HCT116 (cell line): ENCODE measurements at regions not wholly inside any gene's neighbourhood (a gene's known extent, or its start where the extent isn't known, plus 50 kb on each side); places are given as distances from the start of the nearest gene placed in this dataset.

Experiments
- ATAC-seq: fragments of 200-7000 bp; cut with Tn5 transposase; 2 replicates; pipeline ENCODE4 v1.9.1; 2020; ENCODE audit warnings: mild to moderate bottlenecking, moderate library complexity
- BruUV-seq: library from RNA; stranded (reverse); fragments of 400-500 nt; replicated peaks from 2 replicates; lab custom pipeline; 2021; lab: Mats Ljungman, UMichigan
- CTCF ChIA-PET: fragments of 300-600 bp; sonication (Branson Sonifier 250); formaldehyde crosslinking; loops from one replicate; lab custom pipeline; 2021; ENCODE audit warnings: antibody characterized with exemption; lab: Charles Lee
- POLR2A ChIA-PET: fragments of 300-600, 350-600 bp; sonication (Branson Sonifier 250); formaldehyde crosslinking; loops from one replicate; lab custom pipeline; 2021; ENCODE audit warnings: antibody characterized with exemption; lab: Charles Lee
- RAD21 ChIA-PET, 2 experiments: fragments of 300-600 bp; sonication (Branson Sonifier 250); formaldehyde crosslinking; loops; one replicate each; lab custom pipeline; 2023; ENCODE audit warnings: low total read pairs in 2 of 2; ENCODE audit not compliant: uncharacterized antibody in 2 of 2, unreplicated experiment in 2 of 2, low non-redundant PET in 1 of 2; lab: Charles Lee
- DNase-seq: peaks from one replicate; pipeline ENCODE4 v3.0.0-alpha.2; 2010; ENCODE audit warnings: low read depth, low spot score
- H2AFZ ChIP-seq: fragments of 200-600 bp; shearing (Covaris generic), sonication (generic); 2 replicates; pipeline ENCODE4 v1.6.1; 2017; ENCODE audit warnings: low read depth, mixed run types, mixed read lengths, antibody characterized with exemption, low read length; ENCODE audit not compliant: poor library complexity, severe bottlenecking
- H3K27ac ChIP-seq: 2 replicates; pipeline ENCODE4 v1.5.1; 2012; ENCODE audit warnings: low read depth, low read length
- H3K27me3 ChIP-seq: fragments of 200-600 bp; sonication (generic); 2 replicates; pipeline ENCODE4 v1.6.1; 2016; ENCODE audit warnings: mixed run types, low read length, mixed read lengths; ENCODE audit not compliant: insufficient read depth
- H3K36me3 ChIP-seq, 2 experiments: fragments of 200-500 bp in 1 of 2; fragments of 200-600 bp in 1 of 2; sonication (Bioruptor generic) in 1 of 2; sonication (generic) in 1 of 2; 2 replicates each; pipeline versions ENCODE4 v1.5.1 to v1.6.1; 2014 to 2016; ENCODE audit warnings: low read length in 2 of 2, inconsistent platforms in 1 of 2, mixed read lengths in 1 of 2, mixed run types in 1 of 2; ENCODE audit not compliant: insufficient read depth in 2 of 2, control insufficient read depth in 1 of 2
- H3K4me1 ChIP-seq, 2 experiments: fragments of 200-600 bp in 1 of 2; sonication (generic) in 1 of 2; 2 replicates each; pipeline versions ENCODE4 v1.5.1 to v1.6.1; 2012 to 2017; ENCODE audit warnings: low read length in 2 of 2, inconsistent platforms in 1 of 2, mild to moderate bottlenecking in 1 of 2, mixed read lengths in 1 of 2, mixed run types in 1 of 2, moderate library complexity in 1 of 2; ENCODE audit not compliant: insufficient read depth in 2 of 2, control insufficient read depth in 1 of 2
- H3K4me2 ChIP-seq: fragments of 200-600 bp; sonication (generic); 2 replicates; pipeline ENCODE4 v1.6.1; 2017; ENCODE audit warnings: mixed run types, low read length, mixed read lengths
- H3K4me3 ChIP-seq, 2 experiments: fragments of 200-600 bp in 1 of 2; sonication (generic) in 1 of 2; replicated peaks in 1 of 2; 2 replicates each; pipeline ENCODE4 v1.5.1; 2011 to 2016; ENCODE audit warnings: low read length in 2 of 2, control low read depth in 1 of 2, low read depth in 1 of 2, mild to moderate bottlenecking in 1 of 2, mixed read lengths in 1 of 2, mixed run types in 1 of 2
- H3K79me2 ChIP-seq: fragments of 200-600 bp; sonication (generic); 2 replicates; pipeline ENCODE4 v1.6.1; 2017; ENCODE audit warnings: mild to moderate bottlenecking, mixed run types, low read length, moderate library complexity, mixed read lengths; ENCODE audit not compliant: insufficient read depth
- H3K9ac ChIP-seq: fragments of 200-600 bp; sonication (generic); 2 replicates; pipeline ENCODE4 v1.6.1; 2016; ENCODE audit warnings: low read length, mixed read lengths
- H3K9me2 ChIP-seq: fragments of 200-600 bp; sonication (generic), shearing (Covaris generic); 2 replicates; pipeline ENCODE4 v1.6.1; 2017; ENCODE audit warnings: mixed run types, mild to moderate bottlenecking, moderate library complexity; ENCODE audit not compliant: insufficient read depth
- H3K9me3 ChIP-seq, 2 experiments: fragments of 200-500 bp in 1 of 2; fragments of 200-600 bp in 1 of 2; sonication (Bioruptor generic) in 1 of 2; sonication (generic) in 1 of 2; 2 replicates each; pipeline ENCODE4 v1.6.1; 2014 to 2017; ENCODE audit warnings: low read length in 2 of 2, mixed read lengths in 2 of 2, inconsistent platforms in 1 of 2, low read depth in 1 of 2, mild to moderate bottlenecking in 1 of 2, mixed run types in 1 of 2, moderate library complexity in 1 of 2; ENCODE audit not compliant: control insufficient read depth in 1 of 2, insufficient read depth in 1 of 2
- H4K20me1 ChIP-seq: fragments of 200-600 bp; sonication (generic), shearing (Covaris generic); 2 replicates; pipeline ENCODE4 v1.6.1; 2017; ENCODE audit warnings: mixed run types, mild to moderate bottlenecking, moderate library complexity; ENCODE audit not compliant: insufficient read depth
- ATF3 ChIP-seq: IDR thresholded peaks from 2 replicates; pipeline ENCODE4 v1.6.1; 2012
- CBX3 ChIP-seq: IDR thresholded peaks from 2 replicates; pipeline ENCODE4 v1.6.1; 2012; ENCODE audit warnings: low read depth
- CEBPB ChIP-seq: IDR thresholded peaks from 2 replicates; pipeline ENCODE4 v1.6.1; 2012; ENCODE audit warnings: low read depth
- CTCF ChIP-seq, 3 experiments: fragments of 200-600 bp in 1 of 3; sonication (generic) in 1 of 3; IDR thresholded peaks in 2 of 3; conservative IDR thresholded peaks in 1 of 3; 2 replicates each; pipeline ENCODE4 v1.5.1; 2012 to 2017; ENCODE audit warnings: low read depth in 2 of 3, low read length in 2 of 3, antibody characterized with exemption in 1 of 3, borderline replicate concordance in 1 of 3, control low read depth in 1 of 3, mild to moderate bottlenecking in 1 of 3, mixed read lengths in 1 of 3, mixed run types in 1 of 3, moderate library complexity in 1 of 3; ENCODE audit not compliant: insufficient read depth in 1 of 3
- ELF1 ChIP-seq: IDR thresholded peaks from 2 replicates; pipeline ENCODE4 v1.6.1; 2012; ENCODE audit warnings: low read depth, borderline replicate concordance
- EZH2 ChIP-seq: fragments of 200-600 bp; sonication (generic); IDR thresholded peaks from 2 replicates; pipeline ENCODE4 v1.6.1; 2017; ENCODE audit warnings: antibody characterized with exemption, mixed run types
- FOSL1 ChIP-seq: IDR thresholded peaks from 2 replicates; pipeline ENCODE4 v1.6.1; 2012; ENCODE audit warnings: low read depth
- JUND ChIP-seq: IDR thresholded peaks from 2 replicates; pipeline ENCODE4 v1.6.1; 2012
- MAX ChIP-seq: IDR thresholded peaks from 2 replicates; pipeline ENCODE4 v1.6.1; 2012
- POLR2A ChIP-seq: IDR thresholded peaks from 2 replicates; pipeline ENCODE4 v1.7.0; 2011; ENCODE audit warnings: borderline replicate concordance; ENCODE audit not compliant: insufficient read depth, insufficient read length; ENCODE audit errors: extremely low read depth
- RAD21 ChIP-seq: IDR thresholded peaks from 2 replicates; pipeline ENCODE4 v1.6.1; 2012; ENCODE audit warnings: low read depth, mild to moderate bottlenecking
- REST ChIP-seq: IDR thresholded peaks from 2 replicates; pipeline ENCODE4 v1.6.1; 2012; ENCODE audit warnings: low read depth
- SIN3A ChIP-seq: IDR thresholded peaks from 2 replicates; pipeline ENCODE4 v1.6.1; 2012; ENCODE audit warnings: low read depth
- TCF7L2 ChIP-seq: IDR thresholded peaks from 2 replicates; pipeline ENCODE4 v1.7.0; 2011; ENCODE audit warnings: borderline replicate concordance, inconsistent platforms; ENCODE audit not compliant: insufficient read depth, insufficient read length; ENCODE audit errors: extremely low read depth
- YY1 ChIP-seq: IDR thresholded peaks from 2 replicates; pipeline ENCODE4 v1.6.1; 2011; ENCODE audit warnings: low read length, low read depth, moderate library complexity, mild to moderate bottlenecking; ENCODE audit not compliant: insufficient replicate concordance; ENCODE audit errors: extremely low read depth
- ZFX ChIP-seq: fragments of 450-650 bp; IDR thresholded peaks from 2 replicates; pipeline ENCODE4 v1.6.1; 2017
- ZNF274 ChIP-seq: fragments of 200-500 bp; sonication (Bioruptor generic); IDR thresholded peaks from 2 replicates; pipeline ENCODE4 v1.6.1; 2014; ENCODE audit warnings: mild to moderate bottlenecking, low read depth, low read length, inconsistent platforms
- intact Hi-C: fragments of 100-400 bp; cut with micrococcal nuclease; formaldehyde crosslinking; loops from 2 replicates; pipeline ENCODE4 v1.10.0; 2022

- TF ChIP-seq CBX3 (no peak), TCF7L2 (no peak)
Observed at GRCh38 chr12:130076126-130076525, 86.1 kb upstream of the FZD10 start (continued).

GRCh38 chr12:130076752-130077151 lies 85.5 kb upstream of the FZD10 start:
- no TSS peak for BruUV-seq
- ChIA-PET CTCF (no interaction called here), RAD21 (no interaction called here), POLR2A (no interaction called here)
- Histone ChIP-seq H3K9ac (no peak overlapping the region), H3K36me3 (no peaks in the 10 kb centered on the region), H3K4me3 (no peak overlapping the region), H2AFZ (no peak overlapping the region), H3K27me3 (no peaks in the 10 kb centered on the region), H3K9me3 (peaks cover 0 to 3% of the 10 kb centered on the region in 2 experiments; a peak in 2 of 4 replicates), H3K9me2 (no peaks in the 10 kb centered on the region), H3K27ac (no peak overlapping the region), H4K20me1 (no peaks in the 10 kb centered on the region), H3K79me2 (no peaks in the 10 kb centered on the region), H3K4me2 (no peak overlapping the region), H3K4me1 (no peaks in the 10 kb centered on the region)
- ATAC-seq (no peak), DNase-seq (no peak)
- no peak for TF ChIP-seq MAX
- no peak for TF ChIP-seq SIN3A
- no peak for TF ChIP-seq FOSL1
- TF ChIP-seq RAD21: no peak
- TF ChIP-seq TCF7L2: no peak
- no peak for TF ChIP-seq POLR2A
- TF ChIP-seq ATF3: no peak
- no peak for TF ChIP-seq YY1
- TF ChIP-seq REST: no peak
- TF ChIP-seq ELF1: no peak
- no peak for TF ChIP-seq CEBPB
- TF ChIP-seq EZH2: no peak
- no peak for TF ChIP-seq ZNF274
- TF ChIP-seq JUND: no peak
- TF ChIP-seq CTCF (IDR thresholded peaks at IDR 0.05 in 2 of 3, conservative IDR thresholded peaks at IDR 0.05 in 1 of 3; ENCODE audit: borderline replicate concordance in 1 of 3, insufficient read depth in 1 of 3, low read depth in 2 of 3, low read length in 2 of 3): no peak
- TF ChIP-seq ZFX: no peak
- intact Hi-C loops: no loop called here
